Tibial artery (tissue), 4 donors: ENCODE measurements at regions not wholly inside any gene's neighbourhood (a gene's known extent, or its start where the extent isn't known, plus 50 kb on each side); places are given as distances from the start of the nearest gene placed in this dataset.
"Not testable (repeated sequence)": the region's sequence is repeated elsewhere in the genome, so short reads cannot be mapped to it uniquely, and the experiment has no call there.

Experiments used
- DNase-seq, 2 donors: peaks; one replicate each; pipeline ENCODE4 v3.0.0-alpha.2; 2019
- H3K27ac ChIP-seq, 2 donors: fragments of 200-600 bp; sonication (generic) in 1 of 2; 1 replicate in 1 of 2; 2 replicates in 1 of 2; pipeline ENCODE4 v1.5.1; 2018 to 2019; ENCODE audit warnings: mild to moderate bottlenecking in 1 of 2
- H3K27me3 ChIP-seq, 2 donors: fragments of 200-600 bp; sonication (generic) in 1 of 2; one replicate each; pipeline versions ENCODE4 v1.5.1 to v1.6.0; 2016 to 2019
- H3K36me3 ChIP-seq, 3 donors: fragments of 200-600 bp; sonication (generic) in 2 of 3; one replicate each; pipeline ENCODE4 v1.5.1; 2016 to 2019; ENCODE audit warnings: mild to moderate bottlenecking in 2 of 3
- H3K4me1 ChIP-seq, 4 donors: fragments of 200-600 bp; sonication (generic) in 2 of 4; 1 replicate in 3 of 4; 2 replicates in 1 of 4; pipeline ENCODE4 v1.5.1; 2016 to 2019
- H3K4me3 ChIP-seq, 2 donors: fragments of 200-600 bp; sonication (generic) in 1 of 2; 1 replicate in 1 of 2; 2 replicates in 1 of 2; pipeline ENCODE4 v1.5.1; 2018 to 2019; ENCODE audit warnings: mild to moderate bottlenecking in 2 of 2
- H3K9me3 ChIP-seq, 3 donors: fragments of 200-600 bp; sonication (generic) in 1 of 3; one replicate each; pipeline ENCODE4 v1.5.1; 2016 to 2019
- CTCF ChIP-seq, 2 experiments: fragments of 200-600 bp in 1 of 2; fragments of 450-650 bp in 1 of 2; IDR thresholded peaks; one replicate each; pipeline ENCODE4 v1.5.1; 2017 to 2019; ENCODE audit warnings: antibody characterized with exemption in 2 of 2, mild to moderate bottlenecking in 1 of 2, moderate library complexity in 1 of 2
- intact Hi-C: fragments of 100-400 bp; cut with DNase I; formaldehyde crosslinking; loops from one replicate; pipeline ENCODE4 v1.15.0; 2023; ENCODE audit warnings: low total_unique reads

- intact Hi-C loops: no loop called here
- DNase-seq: no peak
- Histone ChIP-seq H3K9me3 (no peaks in the 10 kb centered on the region), H3K36me3 (no peaks in the 10 kb centered on the region), H3K4me1 (no peaks in the 10 kb centered on the region), H3K4me3 (no peak overlapping the region), H3K27ac (no peak overlapping the region), H3K27me3 (no peaks in the 10 kb centered on the region)
- no peak for TF ChIP-seq CTCF (IDR thresholded peaks at IDR 0.05)
These were observed 404.9 kb downstream of the ZNF674 start for GRCh38 chrX:46140272-46140671.

DNA sequence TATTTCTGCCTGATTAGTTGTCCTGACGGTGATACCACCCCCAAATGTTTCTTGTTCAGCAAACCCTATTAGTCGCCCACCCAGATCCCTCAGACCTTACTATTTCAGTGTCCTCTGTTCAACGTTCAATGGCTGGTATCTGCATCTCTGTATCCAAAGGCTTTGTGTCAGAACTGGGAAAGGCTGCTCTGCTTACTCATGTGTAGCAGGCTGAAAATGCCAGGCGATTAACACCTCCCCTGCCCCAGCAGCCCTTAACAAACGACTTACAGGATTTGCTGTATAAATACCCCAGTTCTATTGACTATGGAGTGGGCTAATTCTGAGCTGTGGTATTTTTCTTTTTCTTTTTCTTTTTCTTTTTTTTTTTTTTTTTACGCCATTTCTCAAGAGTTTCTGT, 415.0 kb downstream of the ZNF674 start:
- no peak for TF ChIP-seq CTCF (IDR thresholded peaks at IDR 0.05)
- no peak for DNase-seq
- H3K9me3 ChIP-seq: no peaks in the 10 kb centered on the region
- no peaks in the 10 kb centered on the region for H3K27me3 ChIP-seq
- no peaks in the 10 kb centered on the region for H3K36me3 ChIP-seq
- no peak overlapping the region for H3K4me3 ChIP-seq
- H3K4me1 ChIP-seq: peaks cover 0 to 7% (median 0%) of the 10 kb centered on the region in 4 donors
- no peak overlapping the region for H3K27ac ChIP-seq
- intact Hi-C loops: no loop called here

- Histone ChIP-seq H3K27ac (no peak overlapping the region), H3K9me3 (no peaks in the 10 kb centered on the region), H3K4me1 (no peaks in the 10 kb centered on the region), H3K4me3 (no peak overlapping the region), H3K27me3 (no peaks in the 10 kb centered on the region), H3K36me3 (no peaks in the 10 kb centered on the region)
- no peak for TF ChIP-seq CTCF (IDR thresholded peaks at IDR 0.05)
- intact Hi-C loops: no loop called here
- DNase-seq: no peak
These were observed 420.1 kb downstream of the ZNF674 start for GRCh38 chrX:46125111-46125510.

GRCh38 chrX:46117234-46117633, 428.0 kb downstream of the ZNF674 start:
- Histone ChIP-seq H3K9me3 (peaks cover 0 to 9% (median 0%) of the 10 kb centered on the region in 3 donors), H3K27ac (no peak overlapping the region), H3K27me3 (no peaks in the 10 kb centered on the region), H3K4me3 (no peak overlapping the region), H3K36me3 (no peaks in the 10 kb centered on the region), H3K4me1 (no peaks in the 10 kb centered on the region)
- intact Hi-C loops: no loop called here
- TF ChIP-seq CTCF (IDR thresholded peaks at IDR 0.05): no peak
- DNase-seq: no peak

GRCh38 chrX:46087310-46087709, 457.9 kb downstream of the ZNF674 start:
- DNase-seq, H3K4me3 ChIP-seq, H3K27ac ChIP-seq, intact Hi-C loops, H3K4me1 ChIP-seq, H3K27me3 ChIP-seq, H3K36me3 ChIP-seq, H3K9me3 ChIP-seq: not testable (repeated sequence)

- H3K4me1 ChIP-seq, intact Hi-C loops, DNase-seq, H3K27me3 ChIP-seq, H3K4me3 ChIP-seq, H3K27ac ChIP-seq, H3K36me3 ChIP-seq: not testable (repeated sequence)
- peaks cover 0 to 13% (median 10%) of the 10 kb centered on the region in 3 donors for H3K9me3 ChIP-seq
These were observed 465.1 kb downstream of the ZNF674 start for GRCh38 chrX:46080121-46080520.

GRCh38 chrX:46072791-46073190, 472.4 kb downstream of the ZNF674 start:
- Histone ChIP-seq H3K27me3 (no peaks in the 10 kb centered on the region), H3K27ac (no peak overlapping the region), H3K9me3 (no peaks in the 10 kb centered on the region), H3K4me1 (no peaks in the 10 kb centered on the region), H3K4me3 (no peak overlapping the region), H3K36me3 (no peaks in the 10 kb centered on the region)
- no peak for DNase-seq
- intact Hi-C loops: no loop called here
- TF ChIP-seq CTCF (IDR thresholded peaks at IDR 0.05): no peak
